Keratinocyte (primary cell): ENCODE measurements at regions not wholly inside any gene's neighbourhood (a gene's known extent, or its start where the extent isn't known, plus 50 kb on each side); places are given as distances from the start of the nearest gene placed in this dataset.

Source experiments
- EZH2 ChIP-seq: IDR thresholded peaks from one replicate; pipeline ENCODE4 v1.6.1; 2012; ENCODE audit warnings: inconsistent platforms, mild to moderate bottlenecking, low read length, moderate library complexity
- TF ChIP-seq, protein P1 (sequence below), 3 experiments: IDR thresholded peaks in 1 of 3; conservative IDR thresholded peaks in 1 of 3; optimal IDR thresholded peaks in 1 of 3; 2 replicates in 2 of 3; 3 replicates in 1 of 3; pipeline versions ENCODE3 to v1.5.1; 2011; ENCODE audit warnings: low read length in 3 of 3, mild to moderate bottlenecking in 3 of 3, moderate library complexity in 2 of 3, control low read depth in 1 of 3, inconsistent platforms in 1 of 3; ENCODE audit not compliant: insufficient read depth in 2 of 3; ENCODE audit errors: extremely low read depth in 1 of 3

DNA sequence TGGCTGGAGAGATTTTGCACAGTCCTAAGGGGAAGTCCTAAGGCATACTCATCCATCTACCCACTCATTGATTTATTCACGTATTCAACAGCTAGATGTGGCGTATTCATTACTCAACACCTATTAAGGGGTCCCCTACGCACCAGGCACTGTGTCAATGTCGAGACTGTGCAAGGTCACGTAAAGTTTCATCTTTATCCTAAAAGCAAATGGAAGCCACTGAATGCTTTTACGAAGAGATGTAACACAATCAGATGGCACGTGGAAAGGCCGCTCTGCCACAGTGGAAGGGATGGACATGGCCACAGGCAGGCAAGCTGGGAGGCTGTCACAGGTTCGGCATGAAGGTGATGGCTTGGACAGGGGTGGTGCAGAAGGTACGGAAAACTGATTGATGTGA, 66.3 kb upstream of the ZBTB18 start:
- TF ChIP-seq, protein P1, sequence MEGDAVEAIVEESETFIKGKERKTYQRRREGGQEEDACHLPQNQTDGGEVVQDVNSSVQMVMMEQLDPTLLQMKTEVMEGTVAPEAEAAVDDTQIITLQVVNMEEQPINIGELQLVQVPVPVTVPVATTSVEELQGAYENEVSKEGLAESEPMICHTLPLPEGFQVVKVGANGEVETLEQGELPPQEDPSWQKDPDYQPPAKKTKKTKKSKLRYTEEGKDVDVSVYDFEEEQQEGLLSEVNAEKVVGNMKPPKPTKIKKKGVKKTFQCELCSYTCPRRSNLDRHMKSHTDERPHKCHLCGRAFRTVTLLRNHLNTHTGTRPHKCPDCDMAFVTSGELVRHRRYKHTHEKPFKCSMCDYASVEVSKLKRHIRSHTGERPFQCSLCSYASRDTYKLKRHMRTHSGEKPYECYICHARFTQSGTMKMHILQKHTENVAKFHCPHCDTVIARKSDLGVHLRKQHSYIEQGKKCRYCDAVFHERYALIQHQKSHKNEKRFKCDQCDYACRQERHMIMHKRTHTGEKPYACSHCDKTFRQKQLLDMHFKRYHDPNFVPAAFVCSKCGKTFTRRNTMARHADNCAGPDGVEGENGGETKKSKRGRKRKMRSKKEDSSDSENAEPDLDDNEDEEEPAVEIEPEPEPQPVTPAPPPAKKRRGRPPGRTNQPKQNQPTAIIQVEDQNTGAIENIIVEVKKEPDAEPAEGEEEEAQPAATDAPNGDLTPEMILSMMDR (optimal IDR thresholded peaks at IDR 0.05 in 1 of 3, IDR thresholded peaks at IDR 0.05 in 1 of 3, conservative IDR thresholded peaks at IDR 0.05 in 1 of 3; ENCODE audit: extremely low read depth in 1 of 3, insufficient read depth in 2 of 3, low read length in 3 of 3) = no peak
- no peak for TF ChIP-seq EZH2
